ENCODE measurements at regions not wholly inside any gene's neighbourhood (a gene's known extent, or its start where the extent isn't known, plus 50 kb on each side); places are given as distances from the start of the nearest gene placed in this dataset.

DNA sequence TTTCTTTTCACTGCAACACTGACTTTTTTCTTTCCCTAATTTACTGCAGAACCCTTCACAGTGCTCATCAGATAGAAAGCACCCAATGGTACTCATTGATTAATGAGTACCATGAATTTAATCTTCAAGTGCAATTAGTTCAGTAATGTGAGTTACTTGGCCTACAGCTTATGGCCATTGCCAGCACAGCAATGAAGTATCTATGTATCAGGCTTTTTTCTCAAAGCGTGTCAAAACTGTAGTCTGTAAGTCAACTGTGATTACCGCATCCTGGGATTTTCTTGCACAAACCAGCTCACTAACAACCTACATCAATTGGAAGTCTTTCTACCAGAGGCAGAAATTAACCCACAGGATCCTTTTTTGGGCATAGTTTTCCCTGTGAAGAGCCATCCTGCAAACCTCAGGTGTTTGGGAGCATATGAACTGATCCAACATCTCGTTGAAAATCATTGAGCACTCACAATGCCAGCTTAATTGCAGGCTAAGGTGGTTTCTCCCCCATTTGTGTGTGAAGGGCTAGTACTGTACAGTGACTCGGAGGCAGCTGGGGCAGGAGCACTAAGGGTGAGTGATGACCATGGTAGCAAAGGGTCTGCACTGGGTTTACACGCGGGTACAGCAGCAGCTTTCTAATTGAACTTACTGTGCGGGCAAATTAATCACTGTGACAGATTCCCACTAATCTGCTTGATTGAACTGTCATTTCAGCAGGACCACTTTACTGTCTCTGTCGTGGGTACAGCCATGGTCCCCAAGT, 619.3 kb downstream of the SNAPC1 start:
- no peak overlapping the region for H2AFZ ChIP-seq (ENCODE audit: control insufficient read depth, low read length)
- H3K27ac ChIP-seq (ENCODE audit: control insufficient read depth, insufficient read depth, low read length): no peak overlapping the region
- H3K4me3 ChIP-seq (ENCODE audit: control insufficient read depth in 2 of 3, extremely low read depth in 1 of 3, insufficient read depth in 2 of 3, low read depth in 1 of 3, low read length in 3 of 3): no peak overlapping the region
- no peak overlapping the region for H3K9ac ChIP-seq (ENCODE audit: control insufficient read depth, extremely low read depth, insufficient read depth, low read length)
- H3K9me1 ChIP-seq (ENCODE audit: control insufficient read depth, extremely low read depth, insufficient read depth, low read length): no peaks in the 10 kb centered on the region
- dilution Hi-C loops (cut with MboI; ENCODE audit: extremely low pct_ligation_motif_present, low sequenced_read_pairs): no loop called here
- no peak for FAIRE-seq
- no peaks in the 10 kb centered on the region for H3K79me2 ChIP-seq (ENCODE audit: control insufficient read depth, insufficient read depth, low read length)
- H3K4me1 ChIP-seq (ENCODE audit: control insufficient read depth, extremely low read depth, insufficient read depth, low read length): no peaks in the 10 kb centered on the region
- no peaks in the 10 kb centered on the region for H3K9me3 ChIP-seq (ENCODE audit: control insufficient read depth, low read depth, low read length)
- no peak overlapping the region for H3K4me2 ChIP-seq (ENCODE audit: control insufficient read depth, extremely low read depth, insufficient read depth, low read depth, low read length)
- DNase-seq (ENCODE audit: low read depth, low spot score): no peak
- no peaks in the 10 kb centered on the region for H4K20me1 ChIP-seq (ENCODE audit: control insufficient read depth, extremely low read depth, insufficient read depth, low read length)
- no peaks in the 10 kb centered on the region for H3K27me3 ChIP-seq (ENCODE audit: control insufficient read depth, extremely low read depth, insufficient read depth, low read length)
- no peaks in the 10 kb centered on the region for H3K36me3 ChIP-seq (ENCODE audit: control insufficient read depth in 2 of 2, extremely low read depth in 1 of 2, insufficient read depth in 2 of 2, low read length in 2 of 2)
- TF ChIP-seq, protein P1, sequence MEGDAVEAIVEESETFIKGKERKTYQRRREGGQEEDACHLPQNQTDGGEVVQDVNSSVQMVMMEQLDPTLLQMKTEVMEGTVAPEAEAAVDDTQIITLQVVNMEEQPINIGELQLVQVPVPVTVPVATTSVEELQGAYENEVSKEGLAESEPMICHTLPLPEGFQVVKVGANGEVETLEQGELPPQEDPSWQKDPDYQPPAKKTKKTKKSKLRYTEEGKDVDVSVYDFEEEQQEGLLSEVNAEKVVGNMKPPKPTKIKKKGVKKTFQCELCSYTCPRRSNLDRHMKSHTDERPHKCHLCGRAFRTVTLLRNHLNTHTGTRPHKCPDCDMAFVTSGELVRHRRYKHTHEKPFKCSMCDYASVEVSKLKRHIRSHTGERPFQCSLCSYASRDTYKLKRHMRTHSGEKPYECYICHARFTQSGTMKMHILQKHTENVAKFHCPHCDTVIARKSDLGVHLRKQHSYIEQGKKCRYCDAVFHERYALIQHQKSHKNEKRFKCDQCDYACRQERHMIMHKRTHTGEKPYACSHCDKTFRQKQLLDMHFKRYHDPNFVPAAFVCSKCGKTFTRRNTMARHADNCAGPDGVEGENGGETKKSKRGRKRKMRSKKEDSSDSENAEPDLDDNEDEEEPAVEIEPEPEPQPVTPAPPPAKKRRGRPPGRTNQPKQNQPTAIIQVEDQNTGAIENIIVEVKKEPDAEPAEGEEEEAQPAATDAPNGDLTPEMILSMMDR (optimal IDR thresholded peaks at IDR 0.05 in 1 of 3, IDR thresholded peaks at IDR 0.05 in 1 of 3, conservative IDR thresholded peaks at IDR 0.05 in 1 of 3; ENCODE audit: extremely low read depth in 1 of 3, insufficient read depth in 2 of 3, low read length in 3 of 3): no peak
- no peak for TF ChIP-seq EZH2 (IDR thresholded peaks at IDR 0.05; ENCODE audit: low read length)

DNA sequence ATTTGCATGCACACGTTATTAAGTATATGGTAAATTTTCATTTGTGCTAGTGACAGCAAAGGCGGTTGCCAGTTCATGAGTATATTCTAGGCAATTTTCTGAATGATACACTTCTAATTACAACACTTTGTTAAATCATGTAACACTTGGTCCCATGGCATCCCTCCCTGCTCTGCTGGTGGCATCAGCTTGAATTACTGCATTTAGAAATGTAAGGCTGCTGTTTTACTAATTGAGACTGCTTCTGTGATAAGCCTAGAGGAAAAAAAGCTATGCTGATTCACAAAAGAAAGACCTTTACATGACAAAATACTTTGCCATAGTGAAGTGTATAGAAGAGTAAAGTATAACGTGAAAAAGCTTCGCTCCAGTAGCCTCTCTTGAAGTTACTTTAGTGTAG, 636.1 kb downstream of the KCNH5 start:
- Histone ChIP-seq H3K27ac (ENCODE audit: control insufficient read depth, insufficient read depth, low read length) (no peak overlapping the region), H3K9ac (ENCODE audit: control insufficient read depth, extremely low read depth, insufficient read depth, low read length) (no peak overlapping the region), H3K27me3 (ENCODE audit: control insufficient read depth, extremely low read depth, insufficient read depth, low read length) (no peaks in the 10 kb centered on the region), H3K36me3 (ENCODE audit: control insufficient read depth in 2 of 2, extremely low read depth in 1 of 2, insufficient read depth in 2 of 2, low read length in 2 of 2) (no peaks in the 10 kb centered on the region), H3K4me1 (ENCODE audit: control insufficient read depth, extremely low read depth, insufficient read depth, low read length) (no peaks in the 10 kb centered on the region), H3K4me2 (ENCODE audit: control insufficient read depth, extremely low read depth, insufficient read depth, low read depth, low read length) (no peak overlapping the region), H3K9me3 (ENCODE audit: control insufficient read depth, low read depth, low read length) (no peaks in the 10 kb centered on the region), H3K9me1 (ENCODE audit: control insufficient read depth, extremely low read depth, insufficient read depth, low read length) (no peaks in the 10 kb centered on the region), H3K79me2 (ENCODE audit: control insufficient read depth, insufficient read depth, low read length) (no peaks in the 10 kb centered on the region), H3K4me3 (ENCODE audit: control insufficient read depth in 2 of 3, extremely low read depth in 1 of 3, insufficient read depth in 2 of 3, low read depth in 1 of 3, low read length in 3 of 3) (no peak overlapping the region), H2AFZ (ENCODE audit: control insufficient read depth, low read length) (no peak overlapping the region), H4K20me1 (ENCODE audit: control insufficient read depth, extremely low read depth, insufficient read depth, low read length) (no peaks in the 10 kb centered on the region)
- TF ChIP-seq EZH2 (IDR thresholded peaks at IDR 0.05; ENCODE audit: low read length): no peak
- TF ChIP-seq, protein P1 (optimal IDR thresholded peaks at IDR 0.05 in 1 of 3, IDR thresholded peaks at IDR 0.05 in 1 of 3, conservative IDR thresholded peaks at IDR 0.05 in 1 of 3; ENCODE audit: extremely low read depth in 1 of 3, insufficient read depth in 2 of 3, low read length in 3 of 3): no peak
- no peak for FAIRE-seq
- dilution Hi-C loops (cut with MboI; ENCODE audit: extremely low pct_ligation_motif_present, low sequenced_read_pairs): no loop called here
- DNase-seq (ENCODE audit: low read depth, low spot score): no peak

All from keratinocyte (primary cell).